HG02938 (cell line): ENCODE measurements at regions not wholly inside any gene's neighbourhood (a gene's known extent, or its start where the extent isn't known, plus 50 kb on each side); places are given as distances from the start of the nearest gene placed in this dataset.
"Not testable (repeated sequence)": the region's sequence is repeated elsewhere in the genome, so short reads cannot be mapped to it uniquely, and the experiment has no call there.

Experiments
- ATAC-seq: cut with Tn5 transposase; IDR thresholded peaks from one replicate; pipeline ENCODE4 v1.9.1; 2021; ENCODE audit warnings: mild to moderate bottlenecking, moderate library complexity; ENCODE audit not compliant: unreplicated experiment

DNA sequence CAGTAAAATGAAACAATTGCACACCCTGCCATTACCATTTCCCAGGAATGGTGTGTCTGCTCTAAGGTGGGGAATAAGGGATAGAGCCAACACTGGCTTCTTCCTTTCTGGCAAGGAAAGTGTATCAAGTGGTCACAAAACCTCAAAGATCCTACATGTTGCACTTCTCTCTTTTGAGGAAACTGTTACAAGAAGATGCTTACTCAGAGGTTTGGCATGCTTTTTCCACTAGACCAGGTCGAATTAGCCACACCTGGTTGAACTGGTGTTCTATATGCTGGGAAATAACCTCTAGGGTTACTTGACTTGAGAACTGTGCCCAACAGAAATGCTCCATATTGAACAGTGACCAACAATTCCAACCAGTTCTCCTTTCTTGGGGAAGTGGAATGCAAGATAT lies 102.9 kb downstream of the LRRN1 start:
- no peak for ATAC-seq

DNA sequence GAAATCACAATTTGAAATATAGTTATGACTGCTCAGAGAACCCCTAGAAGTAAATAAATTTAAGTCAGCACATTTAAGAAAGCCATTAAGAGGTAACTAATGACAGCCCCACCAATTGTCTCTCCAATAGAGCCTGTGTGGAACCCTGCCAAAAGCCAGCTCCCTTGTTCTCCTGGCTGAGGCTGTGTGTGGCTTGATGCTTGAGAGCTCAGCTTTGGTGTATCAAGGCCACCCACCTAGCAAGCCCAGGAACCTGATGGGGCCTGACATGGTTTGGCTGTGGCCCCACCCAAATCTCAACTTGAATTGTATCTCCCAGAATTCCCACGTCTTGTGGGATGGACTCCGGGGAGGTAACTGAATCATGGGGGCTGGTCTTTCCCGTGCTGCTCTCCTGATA lies 106.9 kb downstream of the LRRN1 start:
- no peak for ATAC-seq

DNA sequence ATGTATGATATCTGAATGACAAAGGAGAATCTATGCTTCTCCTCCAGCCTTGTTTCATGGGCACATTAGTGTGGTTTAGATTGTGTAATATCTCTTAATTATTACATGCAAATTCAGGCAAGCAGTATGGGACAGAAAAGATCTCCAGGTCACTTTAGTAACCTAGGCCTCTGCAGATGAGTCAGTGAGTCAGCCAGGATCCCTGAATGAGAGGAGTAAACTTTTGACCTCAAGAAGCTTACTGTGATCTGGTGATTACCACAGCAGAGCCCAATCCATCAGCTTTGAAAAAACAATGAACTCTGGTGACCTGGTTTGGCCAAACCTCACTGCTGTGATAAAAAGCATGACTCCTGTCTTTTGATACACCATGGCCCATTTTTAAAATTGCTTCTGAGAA lies 107.8 kb downstream of the LRRN1 start:
- ATAC-seq, result no peak

DNA sequence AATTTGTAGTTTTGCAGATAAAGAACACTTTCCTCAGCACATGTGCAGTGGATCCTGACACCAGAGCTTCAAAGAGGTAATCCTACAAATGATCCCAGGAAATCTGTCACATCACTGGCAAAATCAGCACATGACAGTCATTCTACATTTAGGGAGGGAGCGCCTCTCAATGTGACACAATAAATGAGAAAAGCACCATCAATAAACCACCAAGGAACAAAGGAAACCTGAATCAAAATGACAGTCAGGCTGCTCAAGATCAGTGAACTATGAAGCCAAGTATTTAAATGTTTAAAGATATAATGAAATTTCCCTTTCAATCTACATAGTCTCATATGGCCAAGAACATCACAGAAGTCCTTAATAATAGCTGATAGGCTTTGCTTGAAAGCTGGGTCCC lies 119.5 kb downstream of the LRRN1 start:
- no peak for ATAC-seq

DNA sequence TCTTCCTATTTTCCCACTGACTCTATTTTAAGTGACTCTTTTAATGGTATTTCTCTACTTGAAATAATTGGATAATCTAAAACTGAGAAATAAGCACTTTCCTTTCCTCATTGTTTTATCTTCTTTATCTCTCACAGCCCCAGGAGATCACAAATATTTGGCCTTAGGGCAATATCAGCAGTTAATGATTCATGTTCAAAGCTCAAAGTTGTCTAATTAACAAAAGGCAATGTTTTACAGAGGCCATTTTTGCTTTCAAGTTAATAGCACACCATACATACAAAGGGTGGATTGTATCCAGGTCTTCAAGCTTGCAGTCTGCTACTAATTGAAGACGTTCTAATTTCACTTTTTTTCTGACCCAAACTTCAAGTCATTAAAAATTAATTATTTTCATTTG lies 120.1 kb downstream of the LRRN1 start:
- ATAC-seq, result no peak

DNA sequence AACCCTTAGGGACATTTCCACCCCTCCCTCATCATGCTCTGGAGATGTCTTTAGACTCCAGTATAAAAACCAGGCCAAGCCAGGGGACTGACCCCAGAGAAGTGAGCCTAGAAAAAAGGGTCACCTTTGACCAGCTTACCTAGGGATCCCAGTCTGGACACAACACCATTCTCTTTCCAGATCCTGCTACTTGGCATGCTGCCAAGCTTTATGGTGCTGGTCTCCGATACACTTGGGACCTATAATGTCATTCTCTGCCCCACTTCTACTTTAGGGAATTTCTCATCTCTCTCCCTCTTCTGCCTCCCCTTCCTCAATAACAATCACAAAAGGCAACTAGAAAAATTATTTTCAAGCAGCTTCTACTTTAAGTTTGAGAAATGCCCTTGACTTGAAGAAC lies 124.4 kb downstream of the LRRN1 start:
- ATAC-seq, result no peak

DNA sequence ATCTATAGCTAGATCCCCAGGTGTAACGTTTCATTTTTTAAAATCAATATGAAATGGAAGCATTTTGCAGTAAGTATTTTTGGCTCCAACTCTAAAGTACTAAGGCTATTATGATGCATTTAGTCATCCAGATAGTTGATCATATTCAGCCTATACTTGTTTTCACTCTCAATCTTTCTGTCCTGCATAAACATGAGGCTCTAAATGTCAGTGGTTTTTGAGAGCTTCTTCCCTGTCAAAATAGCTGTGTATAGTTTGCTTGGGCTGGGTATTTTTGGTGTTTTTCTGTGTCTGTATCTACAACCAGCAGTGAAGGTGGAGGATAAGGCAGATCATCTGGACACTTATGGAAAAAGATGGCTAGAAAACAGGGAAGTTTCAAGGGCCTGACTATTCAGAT lies 128.0 kb downstream of the LRRN1 start:
- no peak for ATAC-seq

DNA sequence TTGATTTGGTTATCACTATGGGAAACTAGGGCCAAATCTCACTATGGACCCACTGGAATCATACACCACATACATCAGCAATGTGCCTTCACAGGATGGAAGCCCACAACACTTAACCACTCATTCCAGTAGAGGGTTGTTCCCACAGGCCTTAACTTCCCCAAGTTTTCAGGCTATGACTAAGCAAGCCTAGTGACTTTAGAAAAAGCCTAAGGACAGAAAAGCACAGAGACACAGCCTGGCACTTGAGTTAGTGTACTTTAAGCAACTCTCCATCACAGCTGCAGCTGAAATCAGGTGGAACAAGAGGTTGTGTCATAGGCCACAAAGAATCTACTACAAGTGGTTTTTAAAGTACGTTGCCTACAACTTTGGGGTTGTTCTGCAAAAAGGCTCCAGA lies 128.7 kb downstream of the LRRN1 start:
- no peak for ATAC-seq

DNA sequence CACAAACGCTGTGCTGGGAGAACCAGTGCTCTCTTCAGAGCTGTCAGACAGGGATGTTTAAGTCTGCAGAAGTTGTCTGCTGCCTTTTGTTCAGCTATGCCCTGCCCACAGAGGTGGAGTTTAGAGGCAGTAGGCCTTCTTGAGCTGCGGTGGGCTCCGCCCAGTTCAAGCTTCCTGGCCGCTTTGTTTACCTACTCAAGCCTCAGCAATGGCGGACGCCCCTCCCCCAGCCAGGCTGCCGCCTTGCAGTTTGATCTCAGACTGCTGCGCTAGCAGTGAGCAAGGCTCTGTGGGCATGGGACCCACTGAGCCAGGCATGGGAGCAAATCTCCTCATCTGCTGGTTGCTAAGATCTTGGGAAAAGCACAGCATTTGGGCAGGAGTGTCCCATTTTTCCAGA lies 142.1 kb downstream of the LRRN1 start:
- ATAC-seq, result not testable (repeated sequence)

DNA sequence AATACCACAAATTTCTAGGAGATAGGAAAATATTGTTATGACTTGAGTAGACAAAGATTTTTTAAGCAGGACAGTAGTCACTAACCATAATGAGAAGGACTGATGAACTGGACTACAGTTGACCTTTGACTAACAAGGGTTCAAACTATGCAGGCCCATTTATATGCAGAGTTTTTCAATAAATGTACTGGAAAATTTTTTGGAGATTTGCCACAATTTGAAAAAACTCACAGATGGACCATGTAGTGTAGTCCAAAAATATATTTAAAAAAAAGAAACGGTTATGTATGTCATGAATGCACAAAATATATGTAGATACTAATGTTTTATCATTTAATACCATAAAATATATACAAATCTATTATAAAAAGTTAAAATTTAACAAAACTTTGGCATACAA lies 151.8 kb downstream of the LRRN1 start:
- no peak for ATAC-seq

DNA sequence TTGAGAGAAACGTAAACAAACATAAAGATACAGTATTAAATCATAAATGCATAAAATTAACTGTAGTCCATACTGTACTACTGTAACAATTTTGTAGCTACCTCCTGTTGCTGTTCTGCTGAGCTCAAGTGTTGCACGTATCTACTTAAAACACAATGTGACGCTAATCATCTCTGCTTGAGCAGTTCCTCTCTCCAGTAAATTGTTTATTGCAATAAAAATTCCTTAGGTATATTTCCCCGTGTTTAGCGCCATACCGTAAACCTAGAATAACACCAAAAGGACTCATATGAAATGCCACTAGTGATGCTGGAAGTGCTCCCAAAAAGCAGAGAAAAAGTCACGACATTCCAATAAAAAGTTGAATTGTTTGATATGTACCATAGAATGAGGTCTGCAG lies 152.3 kb downstream of the LRRN1 start:
- no peak for ATAC-seq

DNA sequence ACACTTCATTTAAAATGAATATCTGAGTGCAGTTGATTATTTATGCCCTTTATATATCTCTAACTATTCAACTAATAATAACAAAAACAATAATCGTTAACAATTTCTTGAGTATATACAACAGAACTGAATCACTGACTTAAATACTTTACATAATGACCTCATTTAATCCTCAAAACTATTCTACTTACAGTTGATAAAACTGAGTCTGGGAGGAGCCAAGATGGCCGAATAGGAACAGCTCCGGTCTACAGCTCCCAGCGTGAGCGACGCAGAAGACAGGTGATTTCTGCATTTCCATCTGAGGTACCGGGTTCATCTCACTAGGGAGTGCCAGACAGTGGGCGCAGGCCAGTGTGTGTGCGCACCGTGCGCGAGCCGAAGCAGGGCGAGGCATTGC lies 163.6 kb downstream of the LRRN1 start:
- not testable (repeated sequence) for ATAC-seq

DNA sequence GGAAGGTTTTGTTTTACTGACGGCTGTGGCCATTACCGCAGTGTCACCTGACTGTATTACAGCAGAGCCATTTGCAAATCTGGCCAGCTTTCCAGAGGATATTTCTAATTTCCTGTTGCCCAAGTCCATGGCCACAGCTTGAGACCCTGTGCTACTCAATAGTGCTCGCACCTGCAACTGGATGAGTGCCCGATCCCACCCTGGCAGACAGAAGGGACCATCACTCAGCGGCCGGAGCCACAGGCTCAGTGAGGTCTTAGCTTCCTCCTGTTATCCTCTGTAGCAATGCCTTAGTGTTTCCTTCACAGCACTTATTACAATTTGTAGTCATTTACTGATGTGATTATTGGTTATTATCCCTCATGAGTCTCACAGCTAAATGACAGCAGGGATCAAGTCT lies 184.8 kb downstream of the LRRN1 start:
- no peak for ATAC-seq

DNA sequence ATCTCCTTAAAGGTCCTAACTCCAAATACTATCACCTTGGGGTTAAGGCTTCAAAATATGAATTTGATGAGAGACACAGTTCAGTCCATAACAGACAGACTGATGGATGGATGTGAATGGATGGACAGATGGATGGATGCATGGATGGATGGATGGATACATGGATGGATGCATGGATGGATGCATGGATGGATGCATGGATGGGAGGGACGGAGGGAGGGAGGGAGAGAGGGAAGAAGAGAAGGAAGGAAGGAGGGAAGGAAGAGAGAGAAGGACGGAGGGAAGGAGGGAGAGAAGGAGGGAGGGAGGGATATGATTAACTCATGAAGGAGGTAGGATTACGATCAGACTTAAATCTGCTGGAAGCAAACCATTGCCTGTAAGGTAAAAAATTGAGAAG lies 192.4 kb downstream of the LRRN1 start:
- ATAC-seq, result no peak

DNA sequence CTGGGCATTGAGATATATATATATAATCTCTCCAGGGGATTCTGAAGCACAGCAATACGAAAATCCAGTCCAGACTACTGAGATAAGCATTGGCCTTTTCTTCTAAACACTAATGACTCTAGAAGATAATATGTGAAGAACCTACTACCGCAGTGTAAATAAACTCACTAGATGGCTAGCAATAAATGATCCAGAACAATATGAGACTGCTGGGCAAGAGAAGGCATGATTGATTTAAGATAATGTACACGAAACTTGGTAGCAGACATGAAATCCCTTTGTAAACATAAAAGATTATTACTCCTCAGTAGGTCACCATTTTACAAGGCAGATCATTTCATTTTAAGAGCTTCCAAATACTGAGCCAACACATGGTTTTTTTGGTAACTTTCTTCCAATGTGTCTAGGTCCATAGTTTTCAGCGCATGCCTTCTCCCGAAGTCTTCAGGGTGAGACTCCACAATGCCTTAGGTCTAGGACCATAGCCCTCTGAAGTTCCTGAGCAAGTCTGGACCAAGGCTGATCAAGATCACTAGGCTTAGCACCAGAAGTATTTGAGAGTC lies 193.2 kb downstream of the LRRN1 start:
- ATAC-seq, result no peak

DNA sequence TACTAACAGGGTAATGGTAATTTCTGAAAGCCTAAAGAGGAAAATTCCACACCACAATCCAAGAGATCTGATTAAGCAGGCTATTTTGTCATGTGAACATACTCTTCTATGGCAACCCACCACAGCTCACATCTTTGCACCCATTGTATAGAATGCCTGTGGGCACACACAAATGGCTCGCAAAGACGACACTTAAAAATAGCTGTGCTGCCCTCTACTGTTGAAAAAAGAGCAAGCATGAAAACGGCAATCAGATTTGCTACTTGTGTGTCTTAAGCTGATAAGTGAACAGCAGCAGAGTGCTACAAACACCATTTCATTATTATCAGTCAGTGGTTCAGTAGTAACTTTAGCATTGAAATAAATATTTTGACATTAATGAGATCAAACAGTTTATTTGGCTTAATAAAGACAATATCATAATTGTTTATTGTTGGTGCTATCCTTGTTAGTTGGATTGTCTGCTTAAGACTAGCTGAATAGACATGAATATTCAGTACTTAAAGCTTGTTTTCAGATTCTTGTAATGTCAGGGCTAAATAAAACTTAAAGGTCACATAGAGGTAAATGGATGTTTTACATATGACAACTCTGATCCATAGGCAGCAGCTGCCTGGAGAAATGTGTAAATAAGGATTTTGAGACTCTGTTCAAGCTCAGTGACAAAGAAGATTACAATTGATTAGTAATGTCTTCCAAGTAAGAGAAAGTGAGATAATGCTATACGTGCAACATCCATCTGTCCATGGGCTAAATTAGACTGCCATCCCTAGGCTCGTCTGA lies 199.1 kb downstream of the LRRN1 start:
- ATAC-seq, result peak; percentile 61

DNA sequence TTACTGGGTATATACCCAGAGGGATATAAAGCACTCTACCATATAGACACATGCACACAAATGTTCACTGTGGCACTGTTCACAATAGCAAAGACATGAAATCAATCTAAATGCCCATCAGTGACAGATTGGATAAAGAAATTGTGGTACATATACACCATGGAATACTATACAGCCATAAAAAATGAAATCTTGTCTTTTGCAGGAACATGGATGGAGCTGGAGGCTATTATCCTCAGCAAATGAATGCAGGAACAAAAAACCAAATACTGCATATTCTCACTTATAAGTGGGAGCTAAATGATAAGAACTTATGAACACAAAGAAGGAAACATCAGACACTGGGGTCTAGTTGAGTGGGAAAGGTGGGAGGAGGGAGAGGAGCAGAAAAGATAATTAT lies 200.1 kb downstream of the LRRN1 start:
- ATAC-seq, result not testable (repeated sequence)

DNA sequence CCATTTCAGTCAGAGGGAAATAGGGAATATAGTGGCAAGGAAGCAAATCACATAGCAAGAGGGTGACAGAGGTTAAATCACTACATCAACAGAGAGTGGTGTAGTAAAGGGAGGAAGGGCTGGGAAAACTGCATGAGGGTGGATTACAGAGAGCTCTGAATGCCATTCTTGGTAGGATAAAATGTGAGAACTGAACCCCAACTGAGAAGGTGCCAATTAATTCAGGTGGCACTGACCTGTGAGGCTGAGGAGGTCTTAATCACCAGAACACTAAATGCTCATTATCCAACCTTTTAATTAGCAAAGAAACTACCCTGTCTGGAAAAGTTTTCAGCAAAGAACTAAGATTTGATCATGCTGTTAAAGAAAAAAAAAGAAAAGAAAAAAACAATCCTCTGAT lies 202.7 kb downstream of the LRRN1 start:
- ATAC-seq, result no peak

DNA sequence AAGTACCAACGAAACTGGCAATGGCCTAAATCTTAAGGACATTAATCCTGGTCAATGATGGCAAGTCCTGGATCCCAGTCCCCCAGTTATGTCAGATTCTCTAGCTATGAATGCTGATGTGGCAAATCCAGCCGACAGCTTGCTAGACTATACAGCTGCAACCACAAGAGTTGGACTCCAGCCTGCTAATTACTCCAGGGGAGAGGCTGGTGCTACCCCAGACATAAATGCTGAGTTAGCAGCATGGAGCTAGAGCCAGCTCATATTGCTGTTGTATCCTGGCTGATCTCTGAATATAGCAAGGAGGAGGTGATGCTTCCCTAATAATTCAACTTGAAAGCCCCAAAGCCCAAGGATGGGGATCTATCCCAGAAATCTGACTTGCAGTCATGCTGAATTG lies 207.1 kb downstream of the LRRN1 start:
- ATAC-seq, result no peak

DNA sequence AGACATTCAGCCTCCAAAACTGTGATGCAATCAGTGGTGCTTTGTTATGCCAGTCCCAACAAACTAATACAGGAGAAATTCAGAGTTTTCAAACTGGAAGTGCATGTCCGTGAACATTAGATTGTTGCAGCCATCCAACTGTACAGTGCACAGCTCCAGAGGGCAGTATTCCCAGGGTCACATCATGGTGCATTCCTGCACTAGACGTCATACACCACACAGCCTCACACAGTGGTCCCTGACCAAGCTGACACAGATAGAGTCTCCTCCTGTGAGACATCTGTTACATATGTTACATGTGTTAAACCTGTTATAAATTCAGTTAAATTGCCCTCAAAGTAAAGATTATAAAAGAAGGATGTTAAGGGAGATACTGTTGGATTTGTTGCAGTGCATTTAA lies 209.0 kb downstream of the LRRN1 start:
- no peak for ATAC-seq

DNA sequence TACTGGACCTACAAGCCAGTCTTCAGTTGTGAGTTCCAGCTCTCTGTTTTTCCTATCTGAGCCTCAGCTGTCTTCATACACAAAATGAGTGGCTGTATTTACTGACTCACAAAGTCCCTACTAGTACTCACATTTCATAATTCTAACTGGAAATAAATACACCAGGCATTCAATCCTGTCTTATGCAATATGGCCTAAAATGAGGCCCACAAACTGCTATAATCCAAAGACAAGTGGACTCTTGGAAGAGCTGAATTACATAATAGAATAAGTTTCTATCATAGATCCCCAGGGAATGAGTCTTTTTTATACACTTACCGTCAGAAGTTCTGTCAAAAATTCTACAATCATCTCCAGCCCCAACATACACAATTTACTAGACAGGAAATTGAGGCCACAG lies 211.9 kb downstream of the LRRN1 start:
- ATAC-seq, result no peak

DNA sequence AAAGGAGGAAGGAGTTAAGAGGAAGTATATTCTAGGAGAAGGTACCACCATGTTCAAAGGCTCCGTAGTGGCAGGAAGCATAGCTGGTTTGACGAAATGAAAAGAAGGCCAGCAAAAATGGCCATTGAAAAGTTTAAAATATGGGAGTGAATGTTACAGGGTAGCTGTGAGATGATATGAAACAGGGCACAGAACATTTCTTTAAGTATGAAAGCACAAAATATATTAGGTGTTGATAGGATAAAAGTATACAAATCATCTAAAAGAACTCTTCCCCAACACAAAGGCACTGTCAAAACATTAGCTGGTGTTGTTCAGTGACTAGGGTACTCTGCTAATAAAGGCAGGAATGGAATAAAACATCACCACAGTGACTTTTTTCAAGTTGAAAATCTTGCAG lies 216.2 kb downstream of the LRRN1 start:
- ATAC-seq, result no peak

DNA sequence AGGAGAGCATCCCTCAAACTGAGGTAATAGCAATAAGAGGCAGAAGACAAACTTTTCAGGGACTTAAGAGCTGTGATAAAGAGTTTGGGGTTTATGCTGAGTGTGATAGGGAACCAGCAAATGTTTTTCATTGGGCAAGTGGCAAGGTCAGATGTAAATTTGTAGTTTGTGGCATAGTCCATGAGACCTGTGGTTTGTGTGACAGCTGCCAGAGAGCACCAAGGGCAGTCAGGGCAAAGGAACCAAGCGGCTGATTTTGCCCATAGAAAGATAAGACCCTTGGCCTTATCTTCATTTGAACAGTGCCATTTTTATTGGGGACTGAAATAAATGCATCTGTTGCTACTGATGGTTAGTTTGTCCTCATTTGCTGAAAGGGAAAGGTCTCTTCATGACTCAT lies 220.3 kb downstream of the LRRN1 start:
- ATAC-seq, result no peak
